Astrocyte of the spinal cord (primary cell): ENCODE measurements at regions not wholly inside any gene's neighbourhood (a gene's known extent, or its start where the extent isn't known, plus 50 kb on each side); places are given as distances from the start of the nearest gene placed in this dataset.

ENCODE experiments used
- DNase-seq: peaks from one replicate; pipeline ENCODE4 v3.0.0; 2011; ENCODE audit warnings: low read depth, low spot score
- H3K4me3 ChIP-seq: 2 replicates; pipeline ENCODE4 v1.5.1; 2011; ENCODE audit warnings: low read depth, mild to moderate bottlenecking, low read length, moderate library complexity
- CTCF ChIP-seq: IDR thresholded peaks from 2 replicates; pipeline ENCODE4 v1.5.1; 2012; ENCODE audit warnings: low read depth, mild to moderate bottlenecking, low read length, inconsistent platforms
- in situ Hi-C: cut with HindIII; loops from 2 replicates; pipeline ENCODE4 v1.10.0; 2017; ENCODE audit warnings: low sequenced_read_pairs

- TF ChIP-seq CTCF = no peak
- no peak overlapping the region for H3K4me3 ChIP-seq
- in situ Hi-C loops = no loop called here
- no peak for DNase-seq
These were observed 196.5 kb downstream of the TOMM20 start for GRCh38 chr1:234932106-234932505.

- in situ Hi-C loops = no loop called here
- H3K4me3 ChIP-seq = no peak overlapping the region
- no peak for TF ChIP-seq CTCF
- no peak for DNase-seq
These were observed 197.1 kb downstream of the TOMM20 start for GRCh38 chr1:234931404-234931973.

GRCh38 chr1:234929369-234929768, 199.3 kb downstream of the TOMM20 start:
- TF ChIP-seq CTCF = no peak
- in situ Hi-C loops = no loop called here

GRCh38 chr1:234928642-234929041, 200.0 kb downstream of the TOMM20 start:
- no peak overlapping the region for H3K4me3 ChIP-seq
- no peak for TF ChIP-seq CTCF
- in situ Hi-C loops = no loop called here
- no peak for DNase-seq

More at GRCh38 chr1:234929369-234929768, 199.3 kb downstream of the TOMM20 start:
- H3K4me3 ChIP-seq = no peak overlapping the region
- DNase-seq = no peak

- in situ Hi-C loops = no loop called here
- DNase-seq = no peak
- H3K4me3 ChIP-seq = no peak overlapping the region
- TF ChIP-seq CTCF = no peak
These were observed 200.5 kb downstream of the TOMM20 start for GRCh38 chr1:234927971-234928640.

GRCh38 chr1:234927312-234927970, 201.2 kb downstream of the TOMM20 start:
- in situ Hi-C loops = no loop called here
- no peak overlapping the region for H3K4me3 ChIP-seq
- no peak for TF ChIP-seq CTCF
- no peak for DNase-seq
